ENCODE measurements at regions not wholly inside any gene's neighbourhood (a gene's known extent, or its start where the extent isn't known, plus 50 kb on each side); places are given as distances from the start of the nearest gene placed in this dataset.

DNA sequence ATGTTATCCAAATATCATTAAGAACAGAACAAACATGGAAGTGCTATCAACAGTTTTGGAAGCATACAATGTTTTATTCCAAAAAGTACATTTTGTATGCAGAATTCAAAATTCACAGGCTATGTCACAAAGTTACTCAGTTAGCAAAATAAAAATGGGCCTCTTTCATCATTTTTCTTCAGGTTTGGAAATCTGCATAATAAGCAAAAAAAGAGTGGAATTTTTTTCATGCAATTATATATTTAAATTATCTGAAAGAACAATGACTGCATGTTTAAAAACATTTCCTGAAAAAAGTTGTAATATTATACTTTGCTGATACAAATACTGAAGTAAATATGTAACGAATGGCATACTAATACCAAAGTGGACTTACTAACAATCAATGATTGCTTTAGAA lies 161.2 kb upstream of the MBL2 start:
- Mint-ChIP-seq H3K27me3 (ENCODE audit: low read depth) (no peaks in the 10 kb centered on the region), H3K9me3 (no peaks in the 10 kb centered on the region), H3K4me3 (no peak overlapping the region), H3K27ac (ENCODE audit: unreplicated experiment) (no peak overlapping the region), H3K36me3 (ENCODE audit: low read depth) (no peaks in the 10 kb centered on the region), H3K4me1 (no peaks in the 10 kb centered on the region)
- no peak for TF ChIP-seq CTCF (conservative IDR thresholded peaks at IDR 0.05)
- no peak for DNase-seq (ENCODE audit: low read depth, low spot score)

GRCh38 chr10:52927678-52928077 lies 155.1 kb upstream of the MBL2 start:
- H3K36me3 Mint-ChIP-seq (ENCODE audit: low read depth) = no peaks in the 10 kb centered on the region
- no peak overlapping the region for H3K27ac Mint-ChIP-seq (ENCODE audit: unreplicated experiment)
- no peaks in the 10 kb centered on the region for H3K9me3 Mint-ChIP-seq
- no peak for DNase-seq (ENCODE audit: low read depth, low spot score)
- TF ChIP-seq CTCF (conservative IDR thresholded peaks at IDR 0.05) = no peak
- no peaks in the 10 kb centered on the region for H3K27me3 Mint-ChIP-seq (ENCODE audit: low read depth)
- no peak overlapping the region for H3K4me3 Mint-ChIP-seq
- no peaks in the 10 kb centered on the region for H3K4me1 Mint-ChIP-seq

GRCh38 chr10:52923520-52923919 lies 150.9 kb upstream of the MBL2 start:
- no peaks in the 10 kb centered on the region for H3K4me1 Mint-ChIP-seq
- H3K27ac Mint-ChIP-seq (ENCODE audit: unreplicated experiment) = no peak overlapping the region
- no peak overlapping the region for H3K4me3 Mint-ChIP-seq
- no peak for TF ChIP-seq CTCF (conservative IDR thresholded peaks at IDR 0.05)
- H3K27me3 Mint-ChIP-seq (ENCODE audit: low read depth) = no peaks in the 10 kb centered on the region
- no peaks in the 10 kb centered on the region for H3K36me3 Mint-ChIP-seq (ENCODE audit: low read depth)
- no peak for DNase-seq (ENCODE audit: low read depth, low spot score)
- H3K9me3 Mint-ChIP-seq = no peaks in the 10 kb centered on the region

DNA sequence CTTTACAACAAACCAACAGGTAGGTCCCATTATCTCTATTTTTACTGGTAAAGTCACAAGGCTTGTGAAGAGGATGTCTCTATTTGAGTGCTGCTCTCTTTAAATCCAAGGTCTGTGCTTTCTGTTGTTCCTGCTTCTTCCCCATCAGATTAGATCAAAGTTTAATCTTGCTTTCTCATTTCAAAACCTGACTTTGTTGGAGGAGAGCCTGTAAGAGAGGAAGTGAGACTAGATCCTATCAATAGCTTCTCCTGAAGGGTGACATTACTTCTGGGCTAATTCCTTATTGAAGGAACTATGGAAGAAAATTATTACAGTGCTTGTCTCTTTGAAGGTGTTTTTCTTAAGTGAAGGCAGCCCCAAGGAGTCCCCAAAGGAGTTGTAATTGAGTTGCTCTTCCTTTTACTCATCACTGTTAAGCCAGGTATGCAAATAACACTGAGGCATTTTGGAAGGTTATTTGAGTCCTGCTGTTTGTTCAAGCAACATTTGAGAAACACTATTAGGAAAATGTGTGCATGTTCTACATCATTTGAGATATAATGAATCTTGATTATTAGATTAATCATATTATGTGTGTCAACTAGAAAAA lies 146.2 kb upstream of the MBL2 start:
- no peaks in the 10 kb centered on the region for H3K27me3 Mint-ChIP-seq (ENCODE audit: low read depth)

GRCh38 chr10:52915391-52915790 lies 142.8 kb upstream of the MBL2 start:
- no peak overlapping the region for H3K4me3 Mint-ChIP-seq
- H3K36me3 Mint-ChIP-seq (ENCODE audit: low read depth) = no peaks in the 10 kb centered on the region
- TF ChIP-seq CTCF (conservative IDR thresholded peaks at IDR 0.05) = no peak
- no peaks in the 10 kb centered on the region for H3K9me3 Mint-ChIP-seq
- H3K4me1 Mint-ChIP-seq = no peaks in the 10 kb centered on the region
- no peak overlapping the region for H3K27ac Mint-ChIP-seq (ENCODE audit: unreplicated experiment)
- H3K27me3 Mint-ChIP-seq (ENCODE audit: low read depth) = no peaks in the 10 kb centered on the region
- no peak for DNase-seq (ENCODE audit: low read depth, low spot score)

More for the DNA sequence above, 146.2 kb upstream of the MBL2 start:
- no peak overlapping the region for H3K27ac Mint-ChIP-seq (ENCODE audit: unreplicated experiment)
- H3K4me1 Mint-ChIP-seq = no peaks in the 10 kb centered on the region
- H3K36me3 Mint-ChIP-seq (ENCODE audit: low read depth) = no peaks in the 10 kb centered on the region
- no peak for TF ChIP-seq CTCF (conservative IDR thresholded peaks at IDR 0.05)
- no peak for DNase-seq (ENCODE audit: low read depth, low spot score)
- no peaks in the 10 kb centered on the region for H3K9me3 Mint-ChIP-seq
- no peak overlapping the region for H3K4me3 Mint-ChIP-seq

All from neural crest cell (in vitro differentiated cells).